ENCODE measurements at regions not wholly inside any gene's neighbourhood (a gene's known extent, or its start where the extent isn't known, plus 50 kb on each side); places are given as distances from the start of the nearest gene placed in this dataset.

- TF ChIP-seq GLIS3 (CRISPR knock-in tag; IDR thresholded peaks at IDR 0.05) (no peak), ZC3H10 (CRISPR knock-in tag; IDR thresholded peaks at IDR 0.05) (no peak), RARB (CRISPR knock-in tag; IDR thresholded peaks at IDR 0.05) (no peak)
Observed at GRCh38 chr5:169415948-169416347, 115.0 kb upstream of the SLIT3 start.
